ENCODE measurements at regions not wholly inside any gene's neighbourhood (a gene's known extent, or its start where the extent isn't known, plus 50 kb on each side); places are given as distances from the start of the nearest gene placed in this dataset.

DNA sequence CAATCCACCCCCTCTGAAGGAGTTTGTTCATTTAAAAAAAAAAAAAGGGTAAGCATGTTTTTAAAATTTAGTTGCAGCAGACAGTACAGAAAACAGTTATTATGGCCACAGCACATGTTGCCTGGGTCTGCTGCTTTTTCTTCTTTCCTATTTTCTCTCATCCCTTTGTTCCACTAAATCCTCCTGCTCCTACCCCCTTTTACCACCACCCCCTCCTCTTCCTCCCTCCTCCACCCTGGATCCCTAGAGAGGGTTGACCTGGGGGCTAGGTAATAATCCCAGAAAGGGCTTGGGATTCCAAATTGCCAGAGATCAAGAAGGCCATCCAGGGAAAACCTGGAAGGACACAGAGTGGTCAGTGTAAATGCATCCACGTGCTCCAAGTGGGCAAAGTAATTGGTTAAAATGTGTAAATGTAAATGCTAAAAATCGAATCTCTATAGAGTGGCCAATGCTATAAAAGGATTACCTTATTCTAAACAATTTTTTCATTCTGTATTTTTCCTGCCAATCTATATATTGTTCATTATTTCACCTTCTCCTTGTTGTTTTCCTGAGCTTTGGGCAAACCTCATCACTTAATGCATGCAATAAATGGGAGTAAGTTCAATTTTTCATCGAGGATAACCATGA is 89.0 kb upstream of the PIK3CG start:
- DNase-seq (ENCODE audit: low spot score) = no peak

DNA sequence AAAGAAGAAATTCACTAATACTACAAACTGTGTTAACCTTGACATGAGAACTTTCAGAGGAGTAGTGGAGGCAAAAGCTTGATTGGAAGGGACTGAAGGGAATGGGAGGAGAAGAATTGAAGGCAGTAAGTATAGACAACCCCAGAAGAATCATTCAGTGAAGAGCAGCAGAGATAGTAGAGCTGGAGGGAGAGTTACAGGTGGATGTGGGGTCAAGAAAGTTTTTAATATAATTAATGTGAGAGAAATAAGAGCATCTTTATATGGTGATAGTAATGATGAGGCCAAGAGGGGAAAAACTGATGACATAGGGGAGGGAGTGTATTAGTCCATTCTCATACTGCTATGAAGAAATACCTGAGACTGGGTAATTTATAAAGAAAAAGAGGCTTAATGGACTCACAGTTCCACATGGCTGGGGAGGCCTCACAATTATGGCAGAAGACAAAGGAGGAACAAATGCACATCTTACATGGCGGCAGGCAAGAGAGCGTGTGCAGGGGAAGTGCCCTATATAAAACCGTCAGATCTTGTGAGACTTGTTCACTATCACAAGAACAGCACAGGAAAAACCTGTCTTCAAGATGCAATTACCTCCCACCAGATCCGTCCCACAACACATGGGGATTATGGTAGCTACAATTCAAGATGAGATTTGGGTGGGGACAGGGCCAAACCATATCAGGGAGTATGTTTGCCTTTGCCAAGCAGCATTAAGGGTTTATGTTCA is 88.3 kb upstream of the PIK3CG start:
- no peak for DNase-seq (ENCODE audit: low spot score)

DNA sequence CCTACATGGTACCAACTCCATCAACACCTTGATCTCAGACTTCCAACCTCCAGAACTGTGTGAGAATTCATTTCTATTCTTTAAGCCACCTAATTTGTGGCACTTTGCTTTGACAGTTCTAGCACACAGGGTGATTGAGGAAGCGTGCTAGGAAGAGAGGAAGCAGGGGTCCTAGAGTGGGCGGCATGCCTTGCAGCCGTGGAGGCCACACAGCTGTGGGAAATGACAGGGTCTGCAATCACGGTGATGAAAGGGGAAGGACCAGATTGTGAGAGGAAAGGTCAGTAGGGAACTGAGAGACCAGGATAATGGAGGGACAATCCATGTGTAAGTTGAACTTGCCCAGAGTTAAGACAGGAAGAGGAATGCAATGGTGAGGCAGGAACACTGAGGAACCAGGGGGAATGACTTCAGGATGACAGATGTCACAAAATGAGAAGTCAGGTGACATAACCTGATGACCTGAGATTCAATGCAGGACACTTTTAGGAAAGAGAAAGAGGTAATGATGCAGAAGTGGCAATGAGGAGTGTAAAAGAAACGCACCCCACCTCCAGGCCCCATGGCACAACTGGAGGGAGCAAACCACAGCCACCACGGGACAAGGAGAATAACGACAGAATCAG is 87.3 kb upstream of the PIK3CG start:
- no peak for DNase-seq (ENCODE audit: low spot score)

DNA sequence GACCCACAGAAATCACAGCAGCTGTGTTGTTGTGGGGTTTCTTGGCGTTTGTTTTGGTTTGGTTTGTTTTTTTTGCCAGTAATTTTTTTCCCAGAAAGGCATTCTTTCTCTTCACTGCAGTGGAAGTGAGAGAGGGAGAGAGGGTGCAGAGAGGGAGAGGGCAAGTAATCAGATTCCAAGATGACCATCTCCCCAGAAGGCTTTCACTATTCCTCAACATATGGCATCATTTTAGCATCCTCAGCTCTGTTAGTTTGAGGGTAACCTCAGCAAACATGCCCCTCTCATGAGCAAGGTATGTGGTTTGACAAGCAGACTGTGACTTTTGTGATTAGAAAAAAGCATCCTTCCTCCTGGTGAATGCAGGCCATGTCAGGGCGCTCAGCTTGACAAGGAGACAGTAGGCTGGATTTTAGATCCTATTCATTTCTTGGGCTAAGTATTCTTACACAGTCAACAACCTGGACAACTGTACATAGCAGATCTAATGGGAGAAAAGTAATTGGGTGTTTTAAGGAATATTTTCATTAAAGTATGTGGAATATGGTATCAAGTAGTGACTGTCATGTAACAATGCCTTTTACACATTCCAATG is 86.3 kb upstream of the PIK3CG start:
- no peak for DNase-seq (ENCODE audit: low spot score)

DNA sequence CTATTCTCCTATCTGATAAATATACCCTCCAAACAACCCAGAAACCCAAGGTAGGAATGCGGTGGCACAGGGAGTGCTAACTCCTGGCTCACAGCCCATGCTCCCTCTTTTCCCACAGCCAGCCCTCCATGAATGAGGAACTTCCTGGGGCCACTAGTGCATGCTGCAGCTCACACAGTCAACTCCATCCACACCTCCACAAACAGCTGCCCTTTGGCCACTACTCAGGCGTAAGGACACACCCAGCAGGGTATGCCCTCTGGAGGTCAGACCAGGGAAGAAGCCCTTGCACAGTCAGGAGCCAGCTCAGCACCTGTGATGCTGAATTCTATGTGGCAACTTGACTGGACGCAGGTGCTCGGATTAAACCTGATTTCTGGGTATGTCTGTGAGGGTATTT is 85.2 kb upstream of the PIK3CG start:
- DNase-seq (ENCODE audit: low spot score) = no peak

DNA sequence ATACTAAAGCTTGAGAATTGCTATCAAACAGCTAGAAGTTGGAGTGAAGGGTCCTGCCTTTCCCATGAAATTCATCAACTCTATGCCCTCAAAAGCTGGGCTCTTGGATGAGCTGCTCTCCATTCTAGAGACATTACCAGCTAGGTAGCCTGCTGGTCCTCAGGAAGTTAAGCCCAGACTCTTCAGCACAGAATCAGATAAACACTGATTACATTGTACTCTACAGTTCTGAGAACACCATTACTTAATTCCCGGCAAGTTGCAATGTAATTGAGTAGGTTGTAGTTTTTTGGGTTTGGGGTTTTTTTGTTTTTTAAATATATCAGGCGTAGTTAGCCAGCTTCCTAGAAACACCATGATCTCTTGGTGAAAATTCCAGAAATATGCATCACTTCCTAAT is 84.1 kb upstream of the PIK3CG start:
- no peak for DNase-seq (ENCODE audit: low spot score)

DNA sequence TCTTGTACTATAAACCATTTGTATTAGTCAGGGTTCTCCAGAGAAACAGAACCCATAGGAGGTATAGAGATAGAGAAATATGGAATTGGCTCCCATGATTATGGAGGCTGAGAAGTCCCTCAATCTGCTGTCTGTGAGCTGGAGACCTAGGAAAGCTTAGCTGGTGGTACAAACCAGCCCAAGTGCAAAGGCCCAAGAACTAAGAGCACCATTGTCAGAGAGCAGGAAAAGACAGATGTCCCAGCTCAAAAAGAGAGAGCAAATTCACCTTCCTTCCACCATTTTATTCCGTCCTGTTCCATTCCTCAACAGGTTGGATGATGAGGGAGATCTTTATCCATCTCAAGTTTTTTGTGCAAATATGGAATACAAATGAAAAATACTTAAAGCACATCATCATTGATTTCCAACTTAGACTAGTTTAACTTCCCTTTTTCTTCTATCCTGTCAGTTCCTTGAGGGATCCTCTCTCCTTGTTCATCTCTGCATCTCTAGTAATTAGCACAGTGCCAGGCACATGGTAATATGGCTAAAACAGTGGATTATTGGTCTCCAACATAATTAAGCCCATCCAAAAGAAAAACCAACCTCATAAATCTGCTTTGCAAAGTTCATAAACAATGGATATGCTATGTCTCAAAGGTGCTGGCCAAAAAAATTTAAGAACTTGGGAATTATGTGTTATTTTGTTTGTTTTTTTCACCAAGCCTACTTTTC is 83.1 kb upstream of the PIK3CG start:
- DNase-seq (ENCODE audit: low spot score) = no peak

DNA sequence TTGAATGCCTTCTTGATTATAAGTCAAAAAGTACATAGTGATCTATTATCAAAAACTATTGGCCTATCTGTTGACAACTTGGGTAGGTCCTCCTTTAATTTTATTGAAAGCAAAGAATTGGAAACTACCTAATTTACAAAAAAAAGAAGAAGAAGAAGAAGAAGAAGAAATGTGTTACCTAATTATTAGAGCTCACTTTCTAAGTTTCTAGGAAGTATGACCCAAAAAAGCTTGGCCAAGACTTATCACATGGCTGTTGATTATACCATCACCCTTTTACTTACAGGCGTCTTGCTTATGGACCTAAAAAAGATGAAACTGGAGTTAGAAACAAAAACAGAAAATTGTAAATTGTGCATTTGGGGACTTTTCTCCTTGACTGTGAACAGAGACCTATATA is 81.8 kb upstream of the PIK3CG start:
- no peak for DNase-seq (ENCODE audit: low spot score)

DNA sequence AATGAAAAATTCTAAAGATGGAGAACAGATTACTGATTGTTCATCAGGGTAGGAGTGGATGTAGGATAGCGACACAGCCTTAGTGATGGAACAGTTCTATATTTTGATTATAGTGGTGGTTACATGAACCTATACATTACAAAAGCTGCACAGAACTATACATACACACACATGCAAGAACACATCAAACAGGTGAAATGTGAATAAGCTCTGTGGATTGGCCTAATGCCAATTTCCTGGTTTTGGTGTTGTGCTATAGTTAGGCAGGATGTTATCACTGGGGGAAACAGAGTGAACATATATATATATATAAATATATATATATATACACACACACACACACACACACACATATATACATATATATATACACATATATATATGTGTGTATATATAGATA is 76.4 kb upstream of the PIK3CG start:
- DNase-seq (ENCODE audit: low spot score) = no peak

DNA sequence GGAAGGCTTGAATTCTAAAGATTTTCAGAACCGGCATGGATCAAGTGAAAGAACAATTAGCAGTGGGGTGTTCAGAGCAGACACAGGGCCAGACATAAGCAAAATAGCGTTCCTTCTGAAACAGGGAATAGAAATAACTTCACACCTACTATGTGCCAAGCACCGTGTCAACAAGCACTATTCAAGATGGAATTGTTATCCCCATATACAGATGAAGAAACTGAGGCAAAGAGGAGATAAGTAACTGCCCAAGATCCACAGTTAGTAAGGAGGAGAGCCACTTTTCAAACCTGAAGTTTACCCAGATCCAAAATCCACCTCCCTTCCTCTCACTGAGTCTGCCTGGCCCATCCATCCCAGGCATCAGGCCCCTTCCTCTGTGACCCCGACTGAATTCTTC is 73.6 kb upstream of the PIK3CG start:
- no peak for DNase-seq (ENCODE audit: low spot score)

DNA sequence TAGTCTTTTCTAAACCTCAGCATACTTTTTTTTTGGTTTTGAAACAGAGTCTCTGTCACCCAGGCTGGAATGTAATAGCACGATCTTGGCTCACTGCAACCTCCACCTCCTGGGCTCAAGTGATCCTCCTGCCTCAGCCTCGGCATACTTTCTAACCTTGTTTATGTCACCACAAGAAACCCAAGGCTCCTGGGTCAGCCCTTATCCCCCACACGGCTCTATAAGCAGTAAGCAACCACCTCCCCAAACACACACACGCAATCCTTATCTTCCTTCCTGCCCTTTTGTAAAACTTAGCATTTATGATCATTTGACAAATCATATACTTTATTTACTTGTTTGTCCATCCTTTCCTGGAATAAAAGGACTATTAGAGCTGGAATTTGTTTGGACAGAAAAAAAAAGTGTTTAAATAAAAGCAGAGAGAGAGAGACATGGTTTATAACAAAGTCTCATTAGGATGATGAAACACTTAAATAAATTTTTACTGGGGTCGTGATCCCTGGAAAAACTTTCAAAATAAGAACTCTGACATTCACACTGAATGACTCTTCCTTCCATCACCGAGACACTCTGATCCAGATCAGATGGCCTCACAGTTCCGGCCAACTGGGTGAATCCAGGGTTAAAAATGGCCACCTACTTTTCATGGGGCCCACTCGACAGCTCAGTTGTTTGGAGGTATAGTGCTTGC is 72.7 kb upstream of the PIK3CG start:
- DNase-seq (ENCODE audit: low spot score) = no peak

DNA sequence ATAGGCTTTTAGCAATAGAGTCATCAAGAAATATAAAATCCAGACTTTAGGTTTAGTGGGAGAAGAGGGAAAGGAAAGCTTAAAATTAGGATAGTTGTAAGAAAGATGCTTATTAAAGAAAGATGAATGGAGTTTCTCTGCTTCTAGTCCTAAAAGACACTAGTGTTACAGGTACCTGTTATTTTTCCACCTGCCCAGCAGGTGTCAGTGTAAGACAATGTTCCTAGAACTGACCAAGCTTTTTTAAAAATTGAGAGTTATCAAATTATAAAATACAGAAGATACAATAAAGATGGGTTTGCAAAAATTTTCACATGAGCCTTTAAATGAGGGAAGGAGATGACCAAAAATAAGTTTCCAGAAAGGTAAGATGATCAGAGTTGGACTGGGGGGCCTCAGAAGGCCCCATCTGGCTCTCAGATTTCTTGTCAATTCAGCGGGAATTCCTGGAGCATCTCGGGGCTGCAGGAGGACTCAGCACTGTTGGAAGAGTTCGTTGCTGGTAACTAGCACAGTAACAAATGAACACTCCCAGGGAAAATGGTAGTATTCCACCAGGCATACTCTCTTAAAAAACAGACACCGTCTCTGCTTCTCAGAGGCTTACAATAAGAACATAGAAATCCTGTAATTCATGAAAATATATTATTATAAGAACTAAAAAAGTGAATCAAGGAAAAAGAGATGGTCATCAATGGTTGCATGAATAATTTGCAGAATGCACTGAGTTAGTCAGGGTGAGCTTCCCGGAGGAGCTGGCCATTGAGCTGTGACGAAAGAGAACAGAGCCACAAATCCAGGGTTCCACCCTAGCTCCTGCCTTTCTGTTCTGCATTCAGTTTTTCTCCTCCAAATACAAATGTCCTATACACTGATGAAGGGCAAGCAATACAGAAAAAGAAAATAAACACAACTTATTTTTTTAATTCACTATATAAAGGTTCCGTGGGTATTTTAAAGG is 71.8 kb upstream of the PIK3CG start:
- DNase-seq (ENCODE audit: low spot score) = no peak

DNA sequence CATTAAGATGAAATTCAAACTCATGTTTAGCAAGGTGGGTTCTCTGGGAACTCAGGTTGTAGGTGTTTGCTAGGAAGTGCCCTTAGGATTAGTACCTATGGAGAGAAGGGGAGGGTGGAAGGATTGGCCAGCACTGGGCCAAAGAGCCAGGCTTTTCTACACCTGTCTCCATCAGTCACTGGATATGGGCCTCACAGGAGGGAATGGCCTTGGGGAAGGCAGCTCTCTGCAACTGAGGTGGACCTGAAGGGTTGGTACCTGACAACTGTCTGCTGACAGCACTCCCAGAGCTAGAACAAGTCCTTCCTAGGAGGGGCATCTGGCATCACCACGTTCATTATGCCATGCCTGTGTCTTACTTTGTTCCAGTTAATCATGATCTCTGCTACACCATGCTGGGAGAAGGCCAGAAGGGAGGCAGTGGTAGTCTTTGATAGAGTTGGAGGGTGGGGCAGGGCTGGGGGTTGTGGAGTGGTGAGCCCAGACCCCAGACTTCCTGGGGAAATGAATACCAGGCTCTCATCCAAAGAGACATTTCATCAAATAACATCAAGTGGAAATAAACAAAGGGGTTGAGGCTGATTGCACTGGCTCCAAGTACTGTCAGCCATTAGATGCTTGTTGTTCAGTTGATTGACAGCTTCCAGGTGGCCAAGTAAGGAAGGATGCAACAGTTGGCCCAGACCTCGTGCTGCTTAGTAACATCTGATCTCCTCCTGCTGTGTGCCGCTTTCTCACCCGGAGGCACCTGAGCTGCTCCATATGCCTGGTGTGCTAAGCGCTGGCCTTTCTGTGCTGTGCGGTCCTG is 70.6 kb upstream of the PIK3CG start:
- DNase-seq (ENCODE audit: low spot score) = no peak

DNA sequence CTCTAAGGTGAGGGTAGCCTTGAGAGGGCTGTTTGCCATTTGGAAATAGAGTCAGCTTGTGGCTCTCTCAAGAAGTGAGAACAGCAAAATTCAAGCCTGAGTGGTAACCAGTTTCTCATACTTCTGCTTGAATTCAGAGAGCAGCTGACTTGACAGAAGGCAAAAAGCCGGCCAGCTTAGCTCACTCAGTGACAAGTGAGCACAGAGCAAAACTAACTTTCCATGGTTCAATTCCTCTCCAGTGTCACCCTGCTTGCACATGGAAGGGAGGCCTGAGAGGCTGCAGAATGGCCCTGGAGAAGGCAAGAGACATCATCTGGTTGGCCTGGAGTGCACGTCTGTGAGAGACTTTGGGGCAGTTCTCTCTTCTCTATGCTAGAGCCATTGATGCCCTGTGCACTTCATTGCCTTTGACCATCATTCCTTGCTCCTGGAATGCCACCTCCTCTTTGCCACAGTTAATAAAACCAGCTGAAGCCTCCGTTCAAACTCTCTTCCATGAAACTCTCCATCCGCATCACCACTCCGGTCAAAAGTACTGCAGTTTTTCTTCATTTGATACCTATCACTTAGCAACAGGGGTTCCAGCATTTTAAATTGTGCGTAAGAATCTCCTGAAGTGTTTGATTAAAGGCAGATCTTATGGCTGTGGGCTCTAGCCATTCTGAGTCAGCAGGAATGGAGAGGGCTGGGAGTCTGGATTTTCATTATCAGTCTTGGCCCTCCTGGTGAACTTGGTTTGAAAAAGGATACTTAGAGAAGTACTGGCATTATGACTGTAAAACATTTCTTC is 69.8 kb upstream of the PIK3CG start:
- DNase-seq (ENCODE audit: low spot score) = no peak

DNA sequence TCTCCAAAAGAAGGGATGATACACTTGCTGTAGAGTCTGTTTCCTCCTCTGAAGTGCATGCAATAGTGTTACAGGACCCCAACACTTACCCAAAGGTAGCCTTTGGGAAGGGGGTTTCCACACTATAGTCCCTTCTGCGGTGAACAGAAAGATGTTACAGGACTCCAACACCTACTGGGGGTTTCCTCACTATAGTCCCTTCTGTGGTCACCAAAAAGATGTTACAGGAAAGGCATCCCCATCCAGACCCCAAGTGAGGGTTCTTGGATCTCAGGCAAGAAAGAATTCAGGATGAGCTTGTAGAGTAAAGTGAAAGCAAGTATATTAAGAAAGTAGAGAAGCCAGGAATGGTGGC is 69.2 kb upstream of the PIK3CG start:
- no peak for DNase-seq (ENCODE audit: low spot score)

DNA sequence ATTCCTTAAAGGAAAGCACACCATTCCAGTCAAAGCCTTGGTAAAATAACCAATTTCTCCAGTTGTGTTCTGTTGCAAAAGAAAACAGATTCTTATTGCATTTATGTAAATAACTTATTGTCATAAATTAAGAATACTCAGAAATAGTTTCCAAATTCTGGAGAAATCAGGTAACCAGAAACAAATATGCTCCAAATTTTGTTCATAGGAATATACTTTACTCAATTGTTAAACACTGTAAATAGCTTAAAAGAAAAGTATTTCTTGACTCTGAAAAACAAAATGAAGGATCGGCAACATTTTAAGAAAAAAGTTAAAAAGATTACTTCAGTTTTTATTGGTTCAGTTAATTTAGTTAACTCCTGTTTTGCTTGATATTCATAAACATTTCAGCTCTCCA is 67.1 kb upstream of the PIK3CG start:
- no peak for DNase-seq (ENCODE audit: low spot score)

DNA sequence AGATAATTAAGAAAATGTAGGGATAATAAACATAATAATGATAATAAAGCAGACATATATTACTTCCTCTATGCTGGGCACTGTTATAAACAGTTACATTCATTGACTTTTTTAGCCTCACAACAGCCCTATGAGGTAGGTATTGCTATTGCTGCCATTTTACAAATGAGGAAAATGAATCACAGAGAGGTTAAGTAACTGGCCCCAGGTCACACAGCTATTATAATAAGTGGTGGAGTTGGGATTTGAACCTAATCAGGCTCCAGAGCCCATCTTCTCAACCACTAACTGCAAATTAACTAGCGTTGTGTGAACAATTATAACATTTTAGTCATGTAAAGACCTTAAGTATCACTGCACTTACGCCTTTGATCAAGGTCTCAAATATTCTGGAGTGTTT is 62.5 kb upstream of the PIK3CG start:
- no peak for DNase-seq (ENCODE audit: low spot score)

DNA sequence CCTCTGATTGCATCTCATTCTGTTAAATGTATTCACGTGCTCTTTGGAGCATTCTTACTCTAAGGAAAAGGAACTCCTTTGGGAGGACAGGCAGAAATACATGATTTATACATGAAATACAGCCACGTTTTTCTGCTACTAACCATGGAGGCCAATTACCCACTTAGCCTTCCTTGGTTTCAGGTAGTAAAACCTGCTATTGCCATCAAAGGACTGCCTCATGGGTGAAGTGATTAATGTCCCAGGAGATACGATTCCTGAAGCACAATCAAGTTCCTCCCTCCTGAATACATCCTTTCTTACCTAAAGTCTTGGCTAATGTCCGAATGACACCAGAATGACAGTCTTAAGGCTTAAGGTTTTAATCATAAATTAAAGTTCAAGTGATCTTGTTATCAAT is 58.5 kb upstream of the PIK3CG start:
- no peak for DNase-seq (ENCODE audit: low spot score)

DNA sequence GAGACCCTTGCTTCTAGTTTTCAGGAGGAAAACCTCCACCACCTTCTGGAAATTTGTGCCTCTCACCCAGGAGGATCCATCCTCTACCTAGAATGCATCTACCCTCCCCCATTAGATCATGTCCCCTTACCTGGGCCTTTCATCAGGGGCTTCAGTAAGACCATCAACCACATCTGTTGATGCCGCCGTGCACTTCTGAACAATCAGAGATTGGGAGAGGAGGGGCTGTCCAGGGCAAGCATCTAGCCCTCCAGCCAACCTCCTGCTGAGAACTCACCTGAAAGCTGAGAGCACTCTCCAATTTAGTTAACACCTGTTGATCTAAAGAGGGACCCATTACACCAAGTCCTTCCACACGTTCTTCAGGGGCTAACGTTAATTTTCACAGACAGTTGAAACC is 57.6 kb upstream of the PIK3CG start:
- no peak for DNase-seq (ENCODE audit: low spot score)
